OCI-LY7 (cell line): ENCODE measurements at regions not wholly inside any gene's neighbourhood (a gene's known extent, or its start where the extent isn't known, plus 50 kb on each side); places are given as distances from the start of the nearest gene placed in this dataset.

Source experiments
- BruUV-seq: library from RNA; stranded (reverse); fragments of 400-500 nt; replicated peaks from 2 replicates; lab custom pipeline; 2021; lab: Mats Ljungman, UMichigan
- CTCF ChIA-PET: fragments of 300-600 bp; sonication (Branson Sonifier 250); formaldehyde crosslinking; loops from one replicate; lab custom pipeline; 2022; ENCODE audit warnings: antibody characterized with exemption; ENCODE audit not compliant: unreplicated experiment; lab: Charles Lee
- POLR2A ChIA-PET: fragments of 300-600 bp; sonication (Branson Sonifier 250); formaldehyde crosslinking; loops from one replicate; lab custom pipeline; 2022; ENCODE audit warnings: antibody characterized with exemption; lab: Charles Lee
- DNase-seq: peaks from one replicate; pipeline ENCODE4 v3.0.0-alpha.2; 2015; ENCODE audit warnings: low spot score
- H2AFZ ChIP-seq: fragments of 200-600 bp; sonication (generic), shearing (Covaris generic); 2 replicates; pipeline ENCODE4 v1.6.1; 2014; ENCODE audit warnings: mild to moderate bottlenecking, antibody characterized with exemption, low read length, moderate library complexity
- H3K27ac ChIP-seq: fragments of 200-600 bp; sonication (generic); 2 replicates; pipeline ENCODE4 v1.5.1; 2014; ENCODE audit warnings: mixed run types, low read depth, mild to moderate bottlenecking, moderate library complexity, low read length, inconsistent platforms; ENCODE audit not compliant: poor library complexity, severe bottlenecking
- H3K36me3 ChIP-seq: fragments of 200-600 bp; sonication (generic); 2 replicates; pipeline ENCODE4 v1.6.1; 2014; ENCODE audit warnings: mild to moderate bottlenecking, antibody characterized with exemption, low read length, moderate library complexity, mixed read lengths; ENCODE audit not compliant: insufficient read depth
- H3K4me1 ChIP-seq: fragments of 200-600 bp; sonication (generic); 2 replicates; pipeline ENCODE4 v1.5.1; 2014; ENCODE audit warnings: mild to moderate bottlenecking, low read length; ENCODE audit not compliant: insufficient read depth, poor library complexity, severe bottlenecking
- H3K4me2 ChIP-seq: fragments of 200-600 bp; sonication (generic); 2 replicates; pipeline ENCODE4 v1.6.1; 2014; ENCODE audit warnings: mild to moderate bottlenecking, low read length
- H3K4me3 ChIP-seq: fragments of 200-600 bp; sonication (generic); 2 replicates; pipeline ENCODE4 v1.5.1; 2014; ENCODE audit warnings: mild to moderate bottlenecking, low read depth, low read length; ENCODE audit not compliant: poor library complexity, severe bottlenecking
- H3K79me2 ChIP-seq: fragments of 200-600 bp; sonication (generic); 2 replicates; pipeline ENCODE4 v1.6.1; 2016; ENCODE audit warnings: low read depth, mild to moderate bottlenecking, low read length, moderate library complexity, mixed read lengths; ENCODE audit not compliant: insufficient read depth
- H3K9me2 ChIP-seq: fragments of 200-600 bp; sonication (generic); 2 replicates; pipeline ENCODE4 v1.6.1; 2016; ENCODE audit warnings: mild to moderate bottlenecking, low read length, mixed read lengths; ENCODE audit not compliant: insufficient read depth
- H3K9me3 ChIP-seq: fragments of 200-600 bp; sonication (generic); 2 replicates; pipeline ENCODE4 v1.6.1; 2014; ENCODE audit warnings: mild to moderate bottlenecking, mixed run types, low read length, mixed read lengths
- H4K20me1 ChIP-seq: fragments of 200-600 bp; sonication (generic); 2 replicates; pipeline ENCODE4 v1.6.1; 2014; ENCODE audit warnings: mild to moderate bottlenecking, antibody characterized with exemption, low read length, moderate library complexity, mixed read lengths; ENCODE audit not compliant: insufficient read depth
- EZH2phosphoT487 ChIP-seq: fragments of 200-600 bp; sonication (generic); IDR thresholded peaks from 2 replicates; pipeline ENCODE4 v1.6.1; 2018; ENCODE audit warnings: low read depth, borderline replicate concordance, mild to moderate bottlenecking, mixed run types, antibody characterized with exemption, low read length, moderate library complexity, mixed read lengths
- intact Hi-C: fragments of 100-400 bp; cut with micrococcal nuclease; formaldehyde crosslinking; loops from one replicate; pipeline ENCODE4 v1.10.0; 2022; ENCODE audit not compliant: unreplicated experiment
- TF ChIP-seq, protein P1 (sequence below): fragments of 200-600 bp; sonication (generic); conservative IDR thresholded peaks from 2 replicates; pipeline ENCODE4 v1.5.1; 2014; ENCODE audit warnings: mild to moderate bottlenecking, antibody characterized with exemption, low read length, moderate library complexity, mixed read lengths

DNA sequence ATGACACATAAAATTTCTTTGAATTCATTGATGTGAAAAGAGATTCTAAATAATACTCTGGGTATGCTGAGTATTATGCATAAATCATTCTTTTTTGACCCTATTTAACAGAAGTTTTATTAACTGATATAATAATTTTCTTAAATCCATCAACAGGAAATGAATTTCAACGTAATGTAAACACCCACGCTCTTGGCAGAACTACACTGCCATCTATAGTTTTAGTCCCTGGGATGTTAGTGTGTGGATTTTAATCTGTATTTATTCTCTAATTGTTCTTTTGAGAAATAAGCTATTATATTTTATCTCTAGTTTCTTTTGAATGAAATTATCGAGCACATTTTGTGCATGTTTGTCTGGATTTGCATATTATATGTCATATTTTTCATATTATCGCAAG, 666.8 kb upstream of the NDST4 start:
- H3K4me1 ChIP-seq: peaks cover 14% of the 10 kb centered on the region
- no peak overlapping the region for H3K4me3 ChIP-seq
- no peak overlapping the region for H3K4me2 ChIP-seq
- ChIA-PET POLR2A (interaction anchor here (0.6 to 0.9 kb wide), 2 partner anchors 9 to 1929 kb away, joined by 3 to 4 read pairs; no protein-coding TSS in a partner anchor), CTCF (no interaction called here)
- no peak overlapping the region for H3K27ac ChIP-seq
- no peaks in the 10 kb centered on the region for H3K36me3 ChIP-seq
- no peaks in the 10 kb centered on the region for H4K20me1 ChIP-seq
- no peaks in the 10 kb centered on the region for H3K9me3 ChIP-seq
- intact Hi-C loops: loop anchor here (10.0 kb wide), 1 partner anchor 545 kb away; no protein-coding TSS in a partner anchor
- no TSS peak for BruUV-seq
- no peak overlapping the region; the same call in 1 of the 2 replicates for H2AFZ ChIP-seq
- no peaks in the 10 kb centered on the region for H3K9me2 ChIP-seq
- TF ChIP-seq EZH2phosphoT487: no peak
- TF ChIP-seq, protein P1, sequence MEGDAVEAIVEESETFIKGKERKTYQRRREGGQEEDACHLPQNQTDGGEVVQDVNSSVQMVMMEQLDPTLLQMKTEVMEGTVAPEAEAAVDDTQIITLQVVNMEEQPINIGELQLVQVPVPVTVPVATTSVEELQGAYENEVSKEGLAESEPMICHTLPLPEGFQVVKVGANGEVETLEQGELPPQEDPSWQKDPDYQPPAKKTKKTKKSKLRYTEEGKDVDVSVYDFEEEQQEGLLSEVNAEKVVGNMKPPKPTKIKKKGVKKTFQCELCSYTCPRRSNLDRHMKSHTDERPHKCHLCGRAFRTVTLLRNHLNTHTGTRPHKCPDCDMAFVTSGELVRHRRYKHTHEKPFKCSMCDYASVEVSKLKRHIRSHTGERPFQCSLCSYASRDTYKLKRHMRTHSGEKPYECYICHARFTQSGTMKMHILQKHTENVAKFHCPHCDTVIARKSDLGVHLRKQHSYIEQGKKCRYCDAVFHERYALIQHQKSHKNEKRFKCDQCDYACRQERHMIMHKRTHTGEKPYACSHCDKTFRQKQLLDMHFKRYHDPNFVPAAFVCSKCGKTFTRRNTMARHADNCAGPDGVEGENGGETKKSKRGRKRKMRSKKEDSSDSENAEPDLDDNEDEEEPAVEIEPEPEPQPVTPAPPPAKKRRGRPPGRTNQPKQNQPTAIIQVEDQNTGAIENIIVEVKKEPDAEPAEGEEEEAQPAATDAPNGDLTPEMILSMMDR: 0 out of 2 replicates have a peak, but pooled peaks have one; percentile 10
- no peak for DNase-seq
- H3K79me2 ChIP-seq: no peaks in the 10 kb centered on the region

DNA sequence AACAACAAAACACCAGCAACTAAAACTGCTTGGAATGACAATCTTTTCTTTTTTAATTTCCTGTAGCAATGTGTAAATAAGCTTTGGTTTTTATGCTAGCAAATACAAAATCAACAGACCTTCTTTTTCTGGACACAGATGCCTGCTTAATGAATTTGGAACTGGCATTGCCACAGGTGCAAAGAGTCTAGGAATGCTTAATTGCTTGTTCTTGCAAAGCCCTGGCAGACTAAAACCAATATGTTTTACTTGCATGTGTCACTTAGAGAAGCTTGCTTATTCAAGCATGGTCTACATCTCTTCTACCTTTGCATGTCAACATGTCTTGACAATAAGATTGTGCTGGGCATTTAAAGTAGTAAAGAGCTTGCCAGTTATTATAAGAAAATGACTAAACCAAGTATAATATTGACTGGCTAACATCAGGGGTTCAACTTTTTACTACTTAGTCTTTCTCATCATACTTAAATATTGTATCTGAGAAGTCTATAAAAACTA, 656.7 kb upstream of the NDST4 start:
- ChIA-PET CTCF (no interaction called here), POLR2A (interaction anchor here (0.6 to 1.2 kb wide), 2 partner anchors 9 to 698 kb away, joined by 3 to 4 read pairs; no protein-coding TSS in a partner anchor)
- no peaks in the 10 kb centered on the region for H3K4me1 ChIP-seq
- H3K79me2 ChIP-seq: no peaks in the 10 kb centered on the region
- H3K36me3 ChIP-seq: no peaks in the 10 kb centered on the region
- H3K9me2 ChIP-seq: no peaks in the 10 kb centered on the region
- no peak overlapping the region for H3K27ac ChIP-seq
- no peak overlapping the region for H3K4me3 ChIP-seq
- H3K4me2 ChIP-seq: no peak overlapping the region
- DNase-seq: no peak
- H3K9me3 ChIP-seq: no peaks in the 10 kb centered on the region
- intact Hi-C loops: no loop called here
- no TSS peak for BruUV-seq
- H4K20me1 ChIP-seq: no peaks in the 10 kb centered on the region
- TF ChIP-seq EZH2phosphoT487: no peak
- TF ChIP-seq, protein P1: no peak
- no peak overlapping the region for H2AFZ ChIP-seq

DNA sequence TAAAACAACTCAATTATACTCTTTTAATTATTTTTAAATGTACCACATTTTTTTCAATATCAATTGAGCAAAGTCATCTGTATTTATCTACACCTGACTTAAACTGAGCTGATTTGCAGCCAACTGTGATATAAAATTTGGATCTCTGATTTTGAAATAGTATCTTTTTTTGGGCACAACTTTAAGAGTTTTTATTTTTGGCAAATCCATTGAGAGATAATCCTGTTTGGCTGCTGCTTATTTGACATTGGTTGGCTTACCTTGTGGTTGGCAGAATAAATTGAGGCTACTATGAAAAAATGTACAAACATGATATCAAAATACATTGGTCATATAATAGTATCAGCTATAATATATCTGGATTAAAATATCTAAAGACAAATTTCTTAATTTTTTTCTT, 656.0 kb upstream of the NDST4 start:
- TF ChIP-seq, protein P1: no peak
- no peaks in the 10 kb centered on the region for H3K4me1 ChIP-seq
- no peak overlapping the region for H3K4me2 ChIP-seq
- DNase-seq: no peak
- no peaks in the 10 kb centered on the region for H3K9me2 ChIP-seq
- H3K79me2 ChIP-seq: no peaks in the 10 kb centered on the region
- H3K9me3 ChIP-seq: no peaks in the 10 kb centered on the region
- H3K36me3 ChIP-seq: no peaks in the 10 kb centered on the region
- CTCF ChIA-PET: no interaction called here
- H3K4me3 ChIP-seq: no peak overlapping the region
- H4K20me1 ChIP-seq: no peaks in the 10 kb centered on the region
- intact Hi-C loops: no loop called here
- POLR2A ChIA-PET: interaction anchor here (1.2 kb wide), 1 partner anchor 8 kb away, joined by 3 read pairs; no protein-coding TSS in a partner anchor
- no peak overlapping the region for H2AFZ ChIP-seq
- BruUV-seq: no TSS peak
- no peak overlapping the region for H3K27ac ChIP-seq
